Activated CD4-positive, alpha-beta memory T cell treated with anti-CD3 and anti-CD28 coated beads for 36 hours (primary cell): ENCODE measurements at regions not wholly inside any gene's neighbourhood (a gene's known extent, or its start where the extent isn't known, plus 50 kb on each side); places are given as distances from the start of the nearest gene placed in this dataset.
"Not testable (repeated sequence)": the region's sequence is repeated elsewhere in the genome, so short reads cannot be mapped to it uniquely, and the experiment has no call there.

Experiments used
- CTCF ChIA-PET: fragments of 350-600 bp; sonication (Branson Sonifier 250); formaldehyde crosslinking; loops from one replicate; lab custom pipeline; 2021; ENCODE audit warnings: antibody characterized with exemption, inconsistent platforms; lab: Charles Lee
- POLR2A ChIA-PET: fragments of 350-600 bp; sonication (Branson Sonifier 250); formaldehyde crosslinking; loops from one replicate; lab custom pipeline; 2021; ENCODE audit warnings: antibody characterized with exemption; lab: Charles Lee
- DNase-seq: peaks from one replicate; pipeline ENCODE4 v3.0.0-alpha.2; 2020
- H3K27ac Mint-ChIP-seq: one replicate; pipeline ENCODE4 v1.8.0; 2021; ENCODE audit warnings: mixed read lengths
- H3K27me3 Mint-ChIP-seq: one replicate; pipeline ENCODE4 v1.8.0; 2021; ENCODE audit warnings: mixed read lengths
- H3K36me3 Mint-ChIP-seq: one replicate; pipeline ENCODE4 v1.8.0; 2021; ENCODE audit warnings: mixed read lengths
- H3K4me1 Mint-ChIP-seq: one replicate; pipeline ENCODE4 v1.8.0; 2021; ENCODE audit warnings: low read depth, mixed read lengths
- H3K4me3 Mint-ChIP-seq: one replicate; pipeline ENCODE4 v1.8.0; 2021; ENCODE audit warnings: mild to moderate bottlenecking, mixed read lengths
- H3K9me3 Mint-ChIP-seq: one replicate; pipeline ENCODE4 v1.8.0; 2021; ENCODE audit warnings: mixed read lengths
- intact Hi-C: fragments of 100-400 bp; cut with micrococcal nuclease; formaldehyde crosslinking; loops from one replicate; pipeline ENCODE4 v1.15.1; 2023

GRCh38 chr2:111316881-111317549 lies 196.3 kb downstream of the BCL2L11 start:
- POLR2A ChIA-PET, H3K36me3 Mint-ChIP-seq, intact Hi-C loops, H3K9me3 Mint-ChIP-seq, CTCF ChIA-PET, H3K27me3 Mint-ChIP-seq, H3K27ac Mint-ChIP-seq, H3K4me3 Mint-ChIP-seq: not testable (repeated sequence)
- H3K4me1 Mint-ChIP-seq = peaks cover 21% of the 10 kb centered on the region
- DNase-seq = peak; percentile 33

GRCh38 chr2:111319552-111319951 lies 198.8 kb downstream of the BCL2L11 start:
- H3K27ac Mint-ChIP-seq, intact Hi-C loops, CTCF ChIA-PET, H3K4me3 Mint-ChIP-seq, H3K27me3 Mint-ChIP-seq, POLR2A ChIA-PET, H3K36me3 Mint-ChIP-seq, H3K9me3 Mint-ChIP-seq: not testable (repeated sequence)
- peaks cover 21% of the 10 kb centered on the region for H3K4me1 Mint-ChIP-seq
- peak; percentile 13 for DNase-seq

DNA sequence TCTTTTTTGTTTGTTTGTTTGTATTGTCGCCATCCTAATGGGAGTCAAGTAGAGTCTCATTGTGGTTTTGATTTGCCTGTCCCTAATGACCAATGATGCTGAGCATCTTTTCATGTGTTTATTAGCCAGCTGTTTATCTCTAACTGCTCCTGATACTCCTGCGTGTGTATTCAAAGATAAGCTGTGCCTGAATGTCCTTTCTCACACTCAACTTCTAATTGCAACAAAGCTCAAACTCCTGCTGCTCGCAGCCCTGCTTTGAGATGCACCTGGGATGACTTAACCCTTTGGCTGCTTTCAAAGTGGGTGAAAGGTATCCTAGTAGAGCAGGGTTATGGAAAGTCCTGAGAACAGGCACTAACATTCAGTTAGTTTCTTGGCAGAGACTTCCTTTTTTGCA lies 199.6 kb downstream of the BCL2L11 start:
- H3K9me3 Mint-ChIP-seq, CTCF ChIA-PET, DNase-seq, H3K4me3 Mint-ChIP-seq, H3K36me3 Mint-ChIP-seq, H3K27me3 Mint-ChIP-seq, POLR2A ChIA-PET, intact Hi-C loops: not testable (repeated sequence)
- Mint-ChIP-seq H3K4me1 (peaks cover 21% of the 10 kb centered on the region), H3K27ac (peak overlapping the region; percentile 13)

DNA sequence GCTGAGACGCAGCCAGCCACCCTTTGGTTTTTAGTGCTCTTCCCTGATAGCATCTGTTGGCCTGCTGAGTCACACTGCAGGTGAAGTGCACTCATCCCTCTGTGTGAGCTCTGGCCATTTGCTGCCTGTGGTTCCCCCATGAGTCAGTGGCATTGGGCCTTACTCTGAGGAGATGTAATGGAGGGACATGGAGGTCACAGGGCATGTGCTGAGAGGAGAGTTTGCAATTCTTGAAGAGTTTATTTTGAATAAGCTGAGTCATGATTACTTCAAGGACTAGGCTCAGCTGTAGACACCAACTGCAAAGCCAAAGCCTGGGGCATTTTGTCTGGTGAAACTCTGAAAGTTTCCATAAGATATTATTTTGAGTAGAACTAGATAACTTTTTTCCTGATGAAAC lies 200.3 kb downstream of the BCL2L11 start:
- peaks cover 19% of the 10 kb centered on the region for H3K4me1 Mint-ChIP-seq
- H3K27ac Mint-ChIP-seq, CTCF ChIA-PET, H3K9me3 Mint-ChIP-seq, POLR2A ChIA-PET, H3K36me3 Mint-ChIP-seq, H3K4me3 Mint-ChIP-seq, intact Hi-C loops, H3K27me3 Mint-ChIP-seq: not testable (repeated sequence)
- peak; percentile 22 for DNase-seq

- POLR2A ChIA-PET, H3K27ac Mint-ChIP-seq, CTCF ChIA-PET, H3K27me3 Mint-ChIP-seq, H3K9me3 Mint-ChIP-seq, H3K4me3 Mint-ChIP-seq, intact Hi-C loops, DNase-seq, H3K36me3 Mint-ChIP-seq: not testable (repeated sequence)
- peaks cover 11% of the 10 kb centered on the region for H3K4me1 Mint-ChIP-seq
Observed at GRCh38 chr2:111323384-111323783, 202.7 kb downstream of the BCL2L11 start.

DNA sequence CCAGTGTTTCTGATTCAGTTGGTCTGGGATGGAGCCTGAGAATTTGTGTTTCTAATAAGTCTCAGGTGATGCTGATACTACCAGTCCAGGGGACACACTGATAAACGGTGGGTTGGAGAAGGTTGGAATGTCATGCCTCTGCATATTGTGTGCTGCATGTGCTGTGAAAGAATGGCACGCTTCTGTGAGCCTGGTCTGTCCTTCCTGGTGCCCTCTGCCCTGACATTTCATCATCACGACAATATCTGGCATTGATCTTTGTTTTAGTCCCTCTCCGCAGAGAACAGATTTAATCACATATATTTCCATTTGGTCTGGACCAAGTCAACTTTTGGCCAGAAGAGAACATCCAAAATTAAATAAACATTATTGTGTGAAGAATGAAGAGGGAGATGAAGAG lies 207.0 kb downstream of the BCL2L11 start:
- H3K36me3 Mint-ChIP-seq, intact Hi-C loops, H3K4me3 Mint-ChIP-seq, H3K4me1 Mint-ChIP-seq, CTCF ChIA-PET, POLR2A ChIA-PET, H3K27ac Mint-ChIP-seq, H3K27me3 Mint-ChIP-seq, DNase-seq, H3K9me3 Mint-ChIP-seq: not testable (repeated sequence)

GRCh38 chr2:111329309-111329708 lies 208.6 kb downstream of the BCL2L11 start:
- H3K4me1 Mint-ChIP-seq, H3K36me3 Mint-ChIP-seq, POLR2A ChIA-PET, H3K27me3 Mint-ChIP-seq, intact Hi-C loops, CTCF ChIA-PET, H3K4me3 Mint-ChIP-seq, H3K27ac Mint-ChIP-seq, H3K9me3 Mint-ChIP-seq, DNase-seq: not testable (repeated sequence)

DNA sequence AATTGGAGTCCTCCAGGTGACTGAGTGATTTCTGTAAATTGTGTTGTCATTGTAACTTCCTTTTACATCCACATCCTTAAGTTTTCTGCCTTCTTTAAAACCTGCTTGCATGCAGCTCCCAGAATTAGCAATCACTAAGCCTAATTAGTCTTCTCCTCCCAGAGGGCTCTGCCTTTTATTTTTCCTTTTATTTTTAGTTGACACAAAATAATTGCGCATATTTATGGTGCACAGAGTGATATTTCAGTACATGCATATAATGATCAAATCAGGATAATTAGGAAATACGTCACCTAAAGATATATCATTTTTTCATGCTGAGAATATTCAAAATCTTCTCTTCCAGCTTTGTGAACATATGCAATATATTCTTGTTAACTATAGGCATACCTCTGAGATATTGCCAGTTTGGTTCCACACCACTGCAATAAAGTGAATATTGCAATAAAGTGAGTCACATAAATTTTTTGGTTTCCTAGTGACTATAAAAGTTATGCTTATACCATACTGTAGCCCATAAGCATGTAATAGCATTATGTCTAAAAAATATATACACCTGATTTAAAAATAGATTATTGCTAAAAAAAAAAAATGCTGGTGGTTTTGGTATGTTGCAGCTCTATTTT lies 210.5 kb downstream of the BCL2L11 start:
- H3K4me1 Mint-ChIP-seq, H3K9me3 Mint-ChIP-seq, CTCF ChIA-PET, intact Hi-C loops, H3K36me3 Mint-ChIP-seq, POLR2A ChIA-PET, DNase-seq, H3K4me3 Mint-ChIP-seq, H3K27me3 Mint-ChIP-seq, H3K27ac Mint-ChIP-seq: not testable (repeated sequence)

DNA sequence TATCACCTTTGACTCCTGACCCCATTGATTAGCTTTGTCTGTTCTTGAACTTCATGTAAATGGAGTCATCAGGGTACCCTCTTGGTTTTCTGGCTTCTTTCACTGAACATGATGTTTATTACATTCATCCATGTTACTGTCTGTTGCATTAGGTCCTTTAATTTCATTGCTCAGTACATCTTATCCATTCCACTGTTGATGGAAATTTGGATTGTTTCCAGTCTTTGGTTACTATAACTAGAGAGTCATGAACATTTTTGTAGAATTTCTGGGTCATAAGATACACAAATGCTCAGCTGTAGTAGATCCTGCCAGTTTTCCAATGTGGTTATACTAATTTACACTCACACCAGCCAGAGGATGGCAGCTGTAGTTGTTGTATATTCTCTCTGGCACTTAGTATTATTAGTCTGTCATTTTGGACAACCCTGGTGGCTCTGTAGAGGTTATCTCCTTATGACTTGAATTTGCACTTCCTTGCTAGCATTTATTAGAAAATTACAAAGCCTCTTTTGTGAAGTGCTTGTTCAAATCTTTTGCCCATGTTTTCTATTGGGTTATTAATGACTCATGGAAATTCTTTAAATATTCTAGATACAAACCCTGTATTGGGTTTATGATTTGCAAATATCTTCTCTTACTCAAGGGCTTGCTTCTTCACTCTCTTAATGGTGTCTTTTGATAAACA lies 214.7 kb downstream of the BCL2L11 start:
- POLR2A ChIA-PET, CTCF ChIA-PET: not testable (repeated sequence)

GRCh38 chr2:111338474-111338873 lies 217.8 kb downstream of the BCL2L11 start:
- H3K36me3 Mint-ChIP-seq, CTCF ChIA-PET, POLR2A ChIA-PET, H3K4me3 Mint-ChIP-seq, H3K9me3 Mint-ChIP-seq, intact Hi-C loops, H3K27ac Mint-ChIP-seq, H3K27me3 Mint-ChIP-seq, DNase-seq, H3K4me1 Mint-ChIP-seq: not testable (repeated sequence)

More for the DNA sequence above, 214.7 kb downstream of the BCL2L11 start:
- intact Hi-C loops, H3K27me3 Mint-ChIP-seq, DNase-seq, H3K36me3 Mint-ChIP-seq, H3K4me1 Mint-ChIP-seq, H3K27ac Mint-ChIP-seq, H3K4me3 Mint-ChIP-seq, H3K9me3 Mint-ChIP-seq: not testable (repeated sequence)

DNA sequence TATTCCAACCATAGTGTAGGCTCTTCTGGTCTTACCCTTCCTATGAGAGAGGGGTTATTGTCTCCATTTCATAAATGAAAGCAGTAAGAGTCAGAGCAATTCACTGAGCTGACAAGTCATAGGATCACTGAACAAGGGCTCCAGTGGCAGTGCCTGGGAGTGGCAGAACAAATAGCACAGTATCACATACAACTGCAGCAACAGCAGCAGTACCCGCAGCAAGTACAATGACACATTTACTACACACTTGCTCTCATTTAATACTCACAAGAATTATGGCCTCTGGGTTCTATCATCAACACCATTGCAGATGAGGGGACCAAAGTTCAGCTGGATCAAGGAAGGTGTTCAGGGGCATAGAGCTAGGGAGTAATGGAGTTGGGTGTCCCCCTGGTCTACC lies 218.8 kb downstream of the BCL2L11 start:
- H3K4me1 Mint-ChIP-seq, H3K27ac Mint-ChIP-seq, CTCF ChIA-PET, intact Hi-C loops, H3K4me3 Mint-ChIP-seq, DNase-seq, POLR2A ChIA-PET, H3K36me3 Mint-ChIP-seq, H3K27me3 Mint-ChIP-seq, H3K9me3 Mint-ChIP-seq: not testable (repeated sequence)

GRCh38 chr2:111344590-111344989 lies 223.9 kb downstream of the BCL2L11 start:
- H3K9me3 Mint-ChIP-seq, intact Hi-C loops, H3K4me1 Mint-ChIP-seq, DNase-seq, H3K36me3 Mint-ChIP-seq, H3K4me3 Mint-ChIP-seq, H3K27ac Mint-ChIP-seq, CTCF ChIA-PET, POLR2A ChIA-PET, H3K27me3 Mint-ChIP-seq: not testable (repeated sequence)

DNA sequence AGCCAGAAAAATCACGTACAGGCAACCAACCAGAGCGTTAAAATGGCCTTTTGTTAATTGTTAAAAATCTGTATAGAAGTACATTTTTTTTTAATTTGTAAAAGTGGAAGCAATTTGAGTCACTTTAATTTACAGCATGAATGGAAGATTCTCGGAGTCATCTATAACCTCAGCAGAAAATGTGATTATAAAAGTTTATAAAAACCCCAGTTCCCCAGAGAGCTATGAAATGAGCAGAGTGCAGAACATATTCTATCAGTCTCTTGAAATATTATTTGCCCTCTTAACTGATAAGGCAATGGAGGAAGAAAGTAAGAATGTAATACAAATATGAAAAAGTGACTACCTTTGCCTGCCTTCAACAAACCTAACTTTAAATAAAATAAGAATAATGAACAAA lies 224.7 kb downstream of the BCL2L11 start:
- H3K27ac Mint-ChIP-seq, H3K27me3 Mint-ChIP-seq, intact Hi-C loops, H3K4me1 Mint-ChIP-seq, DNase-seq, H3K9me3 Mint-ChIP-seq, H3K36me3 Mint-ChIP-seq, POLR2A ChIA-PET, H3K4me3 Mint-ChIP-seq, CTCF ChIA-PET: not testable (repeated sequence)
